K562 (cell line): ENCODE measurements at regions not wholly inside any gene's neighbourhood (a gene's known extent, or its start where the extent isn't known, plus 50 kb on each side); places are given as distances from the start of the nearest gene placed in this dataset.

Experiments
- ATAC-seq: fragments of 200-7000 bp; cut with Tn5 transposase; 3 replicates; pipeline ENCODE4 v1.9.1; 2020; ENCODE audit warnings: moderate library complexity
- BruUV-seq: library from RNA; stranded (reverse); fragments of 400-500 nt; replicated peaks from 2 replicates; lab custom pipeline; 2021; lab: Mats Ljungman, UMichigan
- CTCF ChIA-PET: fragments of 300-600 bp; formaldehyde crosslinking; extraction: SDS; loops from one replicate; lab custom pipeline; 2021; ENCODE audit warnings: low intra/inter-chr PET ratio; lab: Yijun Ruan, JAX
- POLR2A ChIA-PET: fragments of 300-600, 350-650 bp; sonication (Branson Sonifier 250); formaldehyde crosslinking; extraction: SDS; loops from one replicate; lab custom pipeline; 2021; ENCODE audit warnings: antibody characterized with exemption, inconsistent platforms; lab: Yijun Ruan, JAX
- DNase-seq, 4 experiments: peaks; one replicate each; pipeline versions ENCODE4 v3.0.0 to v3.0.0-alpha.2; 2011 to 2018; ENCODE audit warnings: low spot score in 3 of 4, mixed read lengths in 3 of 4; ENCODE audit errors: extremely low read depth in 1 of 4
- FAIRE-seq: peaks from 2 replicates; lab custom pipeline; 2011; peaks lifted over from hg19 to GRCh38; lab: Jason Lieb, UNC
- H2AFZ ChIP-seq: 2 replicates; pipeline ENCODE4 v1.6.0; 2011; ENCODE audit warnings: low read depth, low read length, control low read depth, inconsistent platforms
- H3K27ac ChIP-seq: fragments of 200-600 bp; 3 replicates; pipeline ENCODE4 v1.8.0; 2011; ENCODE audit warnings: low read depth, mild to moderate bottlenecking, control low read depth, inconsistent platforms, low read length, moderate library complexity, mixed read lengths; ENCODE audit errors: extremely low read depth
- H3K27me3 ChIP-seq, 2 experiments: fragments of 300-600 bp in 1 of 2; 2 replicates in 1 of 2; 3 replicates in 1 of 2; pipeline versions ENCODE4 v1.6.0 to v1.8.0; 2011; ENCODE audit warnings: inconsistent platforms in 2 of 2, low read length in 2 of 2, mild to moderate bottlenecking in 1 of 2, mixed read lengths in 1 of 2, moderate library complexity in 1 of 2; ENCODE audit not compliant: control insufficient read depth in 2 of 2, insufficient read depth in 2 of 2
- H3K36me3 ChIP-seq: fragments of 300-600 bp; 3 replicates; pipeline ENCODE4 v1.8.0; 2011; ENCODE audit warnings: mild to moderate bottlenecking, low read length, inconsistent platforms; ENCODE audit not compliant: control insufficient read depth, insufficient read depth
- H3K4me1 ChIP-seq, 2 experiments: fragments of 200-600 bp in 1 of 2; replicated peaks in 1 of 2; 2 replicates in 1 of 2; 3 replicates in 1 of 2; pipeline versions ENCODE4 v1.5.1 to v1.8.0; 2011; ENCODE audit warnings: inconsistent platforms in 2 of 2, low read length in 2 of 2, mild to moderate bottlenecking in 1 of 2, mixed read lengths in 1 of 2, moderate library complexity in 1 of 2; ENCODE audit not compliant: control insufficient read depth in 2 of 2, insufficient read depth in 2 of 2
- H3K4me2 ChIP-seq: 2 replicates; pipeline ENCODE4 v1.6.1; 2011; ENCODE audit warnings: low read length, control low read depth, inconsistent platforms, mixed read lengths; ENCODE audit not compliant: insufficient read depth
- H3K4me3 ChIP-seq: fragments of 200-600 bp; sonication (generic), shearing (Covaris generic); 2 replicates; pipeline ENCODE4 v1.5.1; 2016; ENCODE audit warnings: control low read depth, inconsistent platforms
- H3K79me2 ChIP-seq: fragments of 200-600 bp; 3 replicates; pipeline ENCODE4 v1.8.0; 2011; ENCODE audit warnings: low read length, inconsistent platforms; ENCODE audit not compliant: control insufficient read depth, insufficient read depth
- H3K9ac ChIP-seq, 2 experiments: 2 replicates each; pipeline versions ENCODE4 v1.6.0 to v1.6.1; 2011; ENCODE audit warnings: low read depth in 2 of 2, low read length in 2 of 2, control low read depth in 1 of 2, inconsistent platforms in 1 of 2, mild to moderate bottlenecking in 1 of 2, mixed read lengths in 1 of 2; ENCODE audit not compliant: insufficient read depth in 1 of 2
- H3K9me1 ChIP-seq: one replicate; pipeline ENCODE4 v1.6.0; 2011; ENCODE audit warnings: inconsistent platforms, mild to moderate bottlenecking, low read length, moderate library complexity; ENCODE audit not compliant: control insufficient read depth, insufficient read depth
- H3K9me3 ChIP-seq: replicated peaks from 2 replicates; pipeline ENCODE4 v1.5.1; 2011; ENCODE audit warnings: low read depth, low read length, inconsistent platforms; ENCODE audit not compliant: control insufficient read depth, insufficient read depth
- H4K20me1 ChIP-seq: replicated peaks from 2 replicates; pipeline ENCODE4 v1.6.1; 2011; ENCODE audit warnings: low read length, inconsistent platforms, mixed read lengths; ENCODE audit not compliant: control insufficient read depth, insufficient read depth
- POLR2H ChIP-seq: IDR thresholded peaks from 2 replicates; pipeline ENCODE4 v1.6.1; 2016; ENCODE audit warnings: missing genetic modification characterization, low read depth, mild to moderate bottlenecking, control low read depth, missing compliant biosample characterization, moderate library complexity
- RERE ChIP-seq: sonication (generic); formaldehyde crosslinking; IDR thresholded peaks from 2 replicates; pipeline ENCODE4 v1.8.0; 2023; ENCODE audit warnings: missing genetic modification reagents, mild to moderate bottlenecking, borderline replicate concordance
- SREBF1 ChIP-seq: fragments of 150-350 bp; IDR thresholded peaks from 2 replicates; pipeline ENCODE4 v1.6.1; 2014; ENCODE audit warnings: antibody characterized with exemption, low read depth, low read length, borderline replicate concordance
- U2AF1 ChIP-seq: fragments of 200-400 bp; formaldehyde crosslinking; optimal IDR thresholded peaks from 2 replicates; pipeline ENCODE3; 2017; ENCODE audit warnings: mild to moderate bottlenecking, low read depth, low read length, moderate library complexity
- YBX1 ChIP-seq: fragments of 450-650 bp; IDR thresholded peaks from 2 replicates; pipeline ENCODE4 v1.7.1; 2016; ENCODE audit warnings: mild to moderate bottlenecking
- YY1 ChIP-seq, 3 experiments: IDR thresholded peaks; 2 replicates each; pipeline ENCODE4 v1.6.1; 2011; ENCODE audit warnings: low read length in 2 of 3, mild to moderate bottlenecking in 2 of 3, moderate library complexity in 2 of 3, borderline replicate concordance in 1 of 3, control low read depth in 1 of 3, low read depth in 1 of 3; ENCODE audit not compliant: insufficient read depth in 3 of 3, insufficient replicate concordance in 2 of 3, control insufficient read depth in 1 of 3, insufficient read length in 1 of 3; ENCODE audit errors: extremely low read depth in 1 of 3
- ZNF175 ChIP-seq: fragments of 200-800 bp; sonication (Bioruptor generic); IDR thresholded peaks from 2 replicates; pipeline ENCODE4 v1.6.1; 2016; ENCODE audit warnings: low read depth, mild to moderate bottlenecking, missing genetic modification characterization, missing compliant biosample characterization
- ZNF655 ChIP-seq: fragments of 250-450 bp; sonication (Bioruptor Pico); IDR thresholded peaks from 2 replicates; pipeline ENCODE4 v1.5.0; 2021
- WGBS: fragments of 100-300 bp; shearing (Covaris generic); methylation state at CpG from one replicate; pipeline ENCODE4 v1.1.6; 2016; ENCODE audit warnings: low coverage, mixed read lengths; ENCODE audit not compliant: insufficient coverage; ENCODE audit errors: missing lambda C conversion rate; 5-methylcytosine and 5-hydroxymethylcytosine counted together
- in situ Hi-C: fragments of 300-500 bp; cut with MboI; formaldehyde crosslinking; loops from 4 replicates; pipeline ENCODE4 v1.15.0; 2018; ENCODE audit warnings: inconsistent platforms, mixed read lengths
- intact Hi-C: fragments of 100-400 bp; cut with micrococcal nuclease; formaldehyde crosslinking; loops from 2 replicates; pipeline ENCODE4 v1.14.2; 2022

DNA sequence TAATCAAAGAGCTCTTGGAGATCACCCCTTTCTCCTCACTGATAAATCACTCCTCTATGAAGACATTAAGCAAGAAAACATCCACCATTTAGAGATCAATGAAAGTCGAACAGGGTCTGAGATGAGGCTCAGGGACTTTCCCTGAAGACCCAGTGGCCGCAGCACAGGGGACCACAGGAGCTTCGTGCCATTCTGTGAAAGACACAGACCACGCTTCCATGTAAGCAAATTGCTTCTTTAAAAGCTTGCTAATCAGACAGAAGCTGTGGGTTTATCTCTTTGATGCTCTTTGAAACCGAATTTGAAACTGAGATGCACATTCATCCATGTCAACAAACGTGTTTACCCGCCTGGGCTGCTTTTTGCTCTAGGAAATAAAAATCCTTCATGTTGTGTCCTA is 231.9 kb upstream of the PPP2R2D start:
- no peak overlapping the region for H3K4me3 ChIP-seq
- ATAC-seq (no peak), FAIRE-seq (no peak)
- TF ChIP-seq YY1 (IDR thresholded peaks at IDR 0.05; ENCODE audit: borderline replicate concordance in 1 of 3, control insufficient read depth in 1 of 3, extremely low read depth in 1 of 3, insufficient read depth in 3 of 3, insufficient read length in 1 of 3, insufficient replicate concordance in 2 of 3, low read depth in 1 of 3, low read length in 2 of 3) (no peak), YBX1 (no peak), RERE (CRISPR knock-in tag) (no peak), ZNF655 (CRISPR knock-in tag) (no peak), ZNF175 (no peak), SREBF1 (no peak), U2AF1 (no peak), POLR2H (tag) (no peak)
- TF ChIP-seq, all 486 proteins: peak for 0
- ChIA-PET CTCF (no interaction called here), POLR2A (no interaction called here)
- no peak for DNase-seq
- in situ Hi-C loops = no loop called here
- Histone ChIP-seq H3K4me2 (no peak overlapping the region), H3K36me3 (no peaks in the 10 kb centered on the region), H3K9ac (no peak overlapping the region), H3K9me3 (no peaks in the 10 kb centered on the region), H3K9me1 (no peaks in the 10 kb centered on the region), H2AFZ (no peak overlapping the region), H3K4me1 (no peaks in the 10 kb centered on the region), H3K27ac (no peak overlapping the region), H3K27me3 (no peaks in the 10 kb centered on the region), H3K79me2 (no peaks in the 10 kb centered on the region), H4K20me1 (no peaks in the 10 kb centered on the region)
- BruUV-seq = no TSS peak
- WGBS = 3% methylated on average over 7 of the region's 7 CpGs
- intact Hi-C loops = no loop called here
